SK-N-SH (cell line): ENCODE measurements at regions not wholly inside any gene's neighbourhood (a gene's known extent, or its start where the extent isn't known, plus 50 kb on each side); places are given as distances from the start of the nearest gene placed in this dataset.

Experiments
- CTCF ChIA-PET: fragments of 300-600, 350-600 bp; formaldehyde crosslinking; extraction: SDS; loops from one replicate; lab custom pipeline; 2021; lab: Yijun Ruan, JAX
- POLR2A ChIA-PET: fragments of 350-600 bp; sonication (Branson Sonifier 250); formaldehyde crosslinking; extraction: SDS; loops from one replicate; lab custom pipeline; 2020; ENCODE audit warnings: antibody characterized with exemption, inconsistent platforms; lab: Yijun Ruan, JAX
- DNase-seq: peaks from one replicate; pipeline ENCODE4 v3.0.0; 2012
- H2AFZ ChIP-seq: fragments of 200-600 bp; sonication (generic); 2 replicates; pipeline ENCODE4 v1.8.1; 2016; ENCODE audit warnings: antibody characterized with exemption, mild to moderate bottlenecking, low read depth
- H3F3A ChIP-seq: fragments of 200-600 bp; sonication (generic); replicated peaks from 2 replicates; pipeline ENCODE3; 2016; ENCODE audit warnings: antibody characterized with exemption, mild to moderate bottlenecking; ENCODE audit not compliant: insufficient read depth
- H3K27ac ChIP-seq, 2 experiments: fragments of 200-500 bp in 1 of 2; fragments of 200-600 bp in 1 of 2; sonication (Bioruptor generic) in 1 of 2; sonication (generic), shearing (Covaris generic) in 1 of 2; 2 replicates each; pipeline versions ENCODE4 v1.5.1 to v1.6.1; 2014 to 2016; ENCODE audit warnings: low read depth in 2 of 2, inconsistent platforms in 1 of 2, low read length in 1 of 2, mild to moderate bottlenecking in 1 of 2, mixed read lengths in 1 of 2
- H3K27me3 ChIP-seq: fragments of 200-600 bp; sonication (generic), shearing (Covaris generic); 2 replicates; pipeline ENCODE4 v1.6.1; 2016; ENCODE audit warnings: mixed run types; ENCODE audit not compliant: insufficient read depth
- H3K36me3 ChIP-seq, 2 experiments: fragments of 200-500 bp in 1 of 2; fragments of 200-600 bp in 1 of 2; sonication (Bioruptor generic) in 1 of 2; sonication (generic) in 1 of 2; replicated peaks in 1 of 2; 2 replicates each; pipeline versions ENCODE3 to v1.5.1; 2014 to 2016; ENCODE audit warnings: low read length in 1 of 2, mild to moderate bottlenecking in 1 of 2; ENCODE audit not compliant: insufficient read depth in 2 of 2, control insufficient read depth in 1 of 2
- H3K4me1 ChIP-seq, 2 experiments: fragments of 200-500 bp in 1 of 2; fragments of 200-600 bp in 1 of 2; sonication (Bioruptor generic) in 1 of 2; sonication (generic), shearing (Covaris generic) in 1 of 2; 2 replicates each; pipeline versions ENCODE4 v1.5.1 to v1.6.1; 2014 to 2016; ENCODE audit warnings: low read depth in 1 of 2, low read length in 1 of 2, mixed run types in 1 of 2; ENCODE audit not compliant: insufficient read depth in 2 of 2, control insufficient read depth in 1 of 2
- H3K4me2 ChIP-seq: fragments of 200-600 bp; sonication (generic), shearing (Covaris generic); 2 replicates; pipeline ENCODE4 v1.6.1; 2017; ENCODE audit warnings: mixed run types
- H3K4me3 ChIP-seq, 2 experiments: fragments of 200-500 bp in 1 of 2; fragments of 200-600 bp in 1 of 2; sonication (Bioruptor generic) in 1 of 2; sonication (generic), shearing (Covaris generic) in 1 of 2; 2 replicates each; pipeline versions ENCODE4 v1.5.1 to v1.8.1; 2014 to 2016; ENCODE audit warnings: low read depth in 2 of 2, inconsistent platforms in 1 of 2, low read length in 1 of 2, mild to moderate bottlenecking in 1 of 2, mixed read lengths in 1 of 2, moderate library complexity in 1 of 2
- H3K79me2 ChIP-seq: fragments of 200-600 bp; sonication (generic); 2 replicates; pipeline ENCODE4 v1.8.1; 2017; ENCODE audit warnings: mild to moderate bottlenecking; ENCODE audit not compliant: insufficient read depth
- H3K9ac ChIP-seq: fragments of 200-600 bp; sonication (generic); 2 replicates; pipeline ENCODE4 v1.6.1; 2017; ENCODE audit warnings: mixed run types
- H3K9me2 ChIP-seq: fragments of 200-600 bp; sonication (generic); 2 replicates; pipeline ENCODE4 v1.6.1; 2017; ENCODE audit warnings: mixed run types
- H3K9me3 ChIP-seq: fragments of 200-600 bp; sonication (generic); 2 replicates; pipeline ENCODE4 v1.6.1; 2017; ENCODE audit warnings: mixed run types, mild to moderate bottlenecking, moderate library complexity
- H4K20me1 ChIP-seq: fragments of 200-600 bp; sonication (generic); 2 replicates; pipeline ENCODE4 v1.6.1; 2017; ENCODE audit warnings: mild to moderate bottlenecking, mixed run types; ENCODE audit not compliant: insufficient read depth
- CHD2 ChIP-seq: fragments of 150-350 bp; IDR thresholded peaks from 2 replicates; pipeline ENCODE4 v1.6.1; 2018; ENCODE audit warnings: low read length; ENCODE audit not compliant: partially characterized antibody
- EP300 ChIP-seq, 2 experiments: IDR thresholded peaks; 2 replicates each; pipeline versions ENCODE4 v1.4.0 to v1.6.1; 2012; ENCODE audit warnings: borderline replicate concordance in 1 of 2, low read depth in 1 of 2, low read length in 1 of 2
- EZH2phosphoT487 ChIP-seq: fragments of 200-600 bp; sonication (generic); IDR thresholded peaks from 2 replicates; pipeline ENCODE4 v1.6.1; 2017; ENCODE audit warnings: low read depth, mixed run types, mild to moderate bottlenecking, antibody characterized with exemption, moderate library complexity, borderline replicate concordance
- FOXJ3 ChIP-seq: sonication (generic); formaldehyde crosslinking; IDR thresholded peaks from 2 replicates; pipeline ENCODE4 v1.5.1; 2020; ENCODE audit warnings: mild to moderate bottlenecking, missing genetic modification reagents
- MXI1 ChIP-seq: IDR thresholded peaks from 2 replicates; pipeline ENCODE4 v1.6.1; 2012; ENCODE audit warnings: mild to moderate bottlenecking, low read depth, low read length, improper control_type of control experiment
- NRF1 ChIP-seq: IDR thresholded peaks from 2 replicates; pipeline ENCODE4 v1.6.1; 2012; ENCODE audit warnings: low read depth, mild to moderate bottlenecking, low read length
- POLR2AphosphoS5 ChIP-seq: IDR thresholded peaks from 2 replicates; pipeline ENCODE4 v1.6.1; 2012; ENCODE audit warnings: low read depth, low read length
- RCOR1 ChIP-seq: fragments of 150-350 bp; IDR thresholded peaks from 2 replicates; pipeline ENCODE4 v1.6.1; 2017; ENCODE audit warnings: antibody characterized with exemption, low read length
- RFX5 ChIP-seq: IDR thresholded peaks from 2 replicates; pipeline ENCODE4 v1.6.1; 2012; ENCODE audit warnings: mild to moderate bottlenecking, improper control_type of control experiment, low read length
- RXRA ChIP-seq: IDR thresholded peaks from 2 replicates; pipeline ENCODE4 v1.4.0; 2012; ENCODE audit warnings: low read depth, mild to moderate bottlenecking, borderline replicate concordance
- TAF1 ChIP-seq: IDR thresholded peaks from 2 replicates; pipeline ENCODE4 v1.6.1; 2012; ENCODE audit warnings: low read depth, mild to moderate bottlenecking, low read length, moderate library complexity, borderline replicate concordance
- TEAD4 ChIP-seq: IDR thresholded peaks from 2 replicates; pipeline ENCODE4 v1.4.0; 2012; ENCODE audit warnings: mild to moderate bottlenecking, borderline replicate concordance; ENCODE audit not compliant: insufficient read depth
- WGBS: methylation state at CpG from one replicate; pipeline ENCODE4 v1.1.6; 2017; ENCODE audit warnings: low lambda C conversion rate; 5-methylcytosine and 5-hydroxymethylcytosine counted together
- TF ChIP-seq, protein P1 (sequence below): fragments of 150-350 bp; IDR thresholded peaks from 2 replicates; pipeline ENCODE4 v1.6.1; 2017; ENCODE audit warnings: antibody characterized with exemption, low read length, low read depth, borderline replicate concordance
- TF ChIP-seq, protein P2 (sequence below): fragments of 200-600 bp; sonication (generic); IDR thresholded peaks from 2 replicates; pipeline ENCODE4 v1.6.1; 2017; ENCODE audit warnings: antibody characterized with exemption, mild to moderate bottlenecking, moderate library complexity
- TF ChIP-seq, protein P3 (sequence below): IDR thresholded peaks from 2 replicates; pipeline ENCODE4 v1.6.1; 2012; ENCODE audit warnings: mild to moderate bottlenecking, low read depth, low read length, moderate library complexity
- TF ChIP-seq, protein P4 (sequence below): IDR thresholded peaks from 2 replicates; pipeline ENCODE4 v1.4.0; 2012; ENCODE audit warnings: low read depth, borderline replicate concordance
- TF ChIP-seq, protein P5 (sequence below): IDR thresholded peaks from 2 replicates; pipeline ENCODE4; 2012
- TF ChIP-seq, protein P6 (sequence below): IDR thresholded peaks from 2 replicates; pipeline ENCODE4 v1.4.0; 2012; ENCODE audit warnings: low read depth

DNA sequence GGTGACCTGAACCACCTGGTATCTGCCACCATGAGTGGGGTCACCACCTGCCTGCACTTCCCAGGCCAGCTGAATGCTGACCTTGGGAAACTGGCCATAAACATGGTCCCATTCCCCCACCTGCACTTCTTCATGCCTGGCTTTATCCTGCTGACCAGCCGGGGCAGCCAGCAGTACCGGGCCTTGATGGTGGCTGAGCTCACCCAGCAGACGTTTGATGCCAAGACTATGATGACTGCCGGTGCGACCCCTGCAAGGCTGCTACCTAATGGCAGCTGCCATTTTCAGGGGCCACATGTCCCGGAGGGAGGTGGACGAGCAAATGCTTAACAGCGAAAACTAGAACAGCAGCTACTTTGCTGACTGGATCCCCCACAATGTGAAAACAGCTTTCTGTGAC lies 67.5 kb upstream of the FAM241A start:
- H3F3A ChIP-seq: peaks cover 5% of the 10 kb centered on the region
- peaks cover 0 to 3% of the 10 kb centered on the region in 2 experiments; a peak in 1 of 4 replicates for H3K4me1 ChIP-seq
- H3K27me3 ChIP-seq: no peaks in the 10 kb centered on the region
- H3K36me3 ChIP-seq: no peaks in the 10 kb centered on the region
- H2AFZ ChIP-seq: no peak overlapping the region
- H3K27ac ChIP-seq: no peak overlapping the region
- H3K9me3 ChIP-seq: no peaks in the 10 kb centered on the region
- WGBS: 84% methylated on average over 8 of the region's 8 CpGs
- H3K79me2 ChIP-seq: no peaks in the 10 kb centered on the region
- no peak overlapping the region for H3K9ac ChIP-seq
- H4K20me1 ChIP-seq: no peaks in the 10 kb centered on the region
- H3K4me2 ChIP-seq: no peak overlapping the region
- POLR2A ChIA-PET: no interaction called here
- H3K9me2 ChIP-seq: no peaks in the 10 kb centered on the region
- H3K4me3 ChIP-seq: no peak overlapping the region
- CTCF ChIA-PET: interaction anchor here (0.5 to 1.0 kb wide), 3 partner anchors 22 to 70 kb away, joined by 3 read pairs; no protein-coding TSS in a partner anchor
- no peak for DNase-seq
- TF ChIP-seq TAF1: no peak
- no peak for TF ChIP-seq NRF1
- no peak for TF ChIP-seq EP300 (IDR thresholded peaks at IDR 0.05; ENCODE audit: borderline replicate concordance in 1 of 2, low read depth in 1 of 2, low read length in 1 of 2)
- TF ChIP-seq, protein P1, sequence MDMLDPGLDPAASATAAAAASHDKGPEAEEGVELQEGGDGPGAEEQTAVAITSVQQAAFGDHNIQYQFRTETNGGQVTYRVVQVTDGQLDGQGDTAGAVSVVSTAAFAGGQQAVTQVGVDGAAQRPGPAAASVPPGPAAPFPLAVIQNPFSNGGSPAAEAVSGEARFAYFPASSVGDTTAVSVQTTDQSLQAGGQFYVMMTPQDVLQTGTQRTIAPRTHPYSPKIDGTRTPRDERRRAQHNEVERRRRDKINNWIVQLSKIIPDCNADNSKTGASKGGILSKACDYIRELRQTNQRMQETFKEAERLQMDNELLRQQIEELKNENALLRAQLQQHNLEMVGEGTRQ: no peak
- TF ChIP-seq CHD2: no peak
- TF ChIP-seq RFX5: no peak
- TF ChIP-seq, protein P2, sequence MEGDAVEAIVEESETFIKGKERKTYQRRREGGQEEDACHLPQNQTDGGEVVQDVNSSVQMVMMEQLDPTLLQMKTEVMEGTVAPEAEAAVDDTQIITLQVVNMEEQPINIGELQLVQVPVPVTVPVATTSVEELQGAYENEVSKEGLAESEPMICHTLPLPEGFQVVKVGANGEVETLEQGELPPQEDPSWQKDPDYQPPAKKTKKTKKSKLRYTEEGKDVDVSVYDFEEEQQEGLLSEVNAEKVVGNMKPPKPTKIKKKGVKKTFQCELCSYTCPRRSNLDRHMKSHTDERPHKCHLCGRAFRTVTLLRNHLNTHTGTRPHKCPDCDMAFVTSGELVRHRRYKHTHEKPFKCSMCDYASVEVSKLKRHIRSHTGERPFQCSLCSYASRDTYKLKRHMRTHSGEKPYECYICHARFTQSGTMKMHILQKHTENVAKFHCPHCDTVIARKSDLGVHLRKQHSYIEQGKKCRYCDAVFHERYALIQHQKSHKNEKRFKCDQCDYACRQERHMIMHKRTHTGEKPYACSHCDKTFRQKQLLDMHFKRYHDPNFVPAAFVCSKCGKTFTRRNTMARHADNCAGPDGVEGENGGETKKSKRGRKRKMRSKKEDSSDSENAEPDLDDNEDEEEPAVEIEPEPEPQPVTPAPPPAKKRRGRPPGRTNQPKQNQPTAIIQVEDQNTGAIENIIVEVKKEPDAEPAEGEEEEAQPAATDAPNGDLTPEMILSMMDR: no peak
- no peak for TF ChIP-seq MXI1

DNA sequence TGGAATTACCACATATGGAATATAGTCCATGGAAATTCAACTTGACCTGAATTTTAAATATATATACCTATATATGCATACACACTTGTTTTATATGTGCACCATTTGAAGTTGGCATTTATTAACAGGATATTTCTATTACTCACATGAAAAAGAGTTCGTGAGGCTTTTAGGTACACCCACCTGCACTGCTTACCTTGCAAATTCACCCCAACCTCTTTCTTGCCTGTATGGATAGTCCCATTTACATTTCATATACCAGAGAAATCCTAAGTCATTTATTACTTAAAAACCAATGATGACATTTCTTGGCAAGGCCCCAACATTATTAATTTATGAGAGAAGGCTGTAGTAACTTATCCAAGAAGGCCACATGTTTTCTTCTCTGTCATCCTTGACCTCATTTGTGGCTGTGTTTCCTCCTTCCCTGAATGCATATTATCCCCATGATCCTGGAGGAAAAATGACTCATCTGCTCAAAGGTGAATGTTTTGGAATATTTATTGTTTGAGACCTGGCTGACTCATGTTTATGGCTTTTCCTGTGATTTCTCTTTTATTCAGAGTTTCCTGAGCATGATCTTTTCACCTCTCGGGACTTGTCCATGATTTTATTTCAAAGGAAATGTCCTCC lies 62.2 kb upstream of the FAM241A start:
- Histone ChIP-seq H3K27ac (peak overlapping the region; percentile 56 to 64), H3K4me2 (peak overlapping the region; percentile 18; the same call in 1 of the 2 replicates), H3K4me3 (no peak overlapping the region), H3F3A (peaks cover 18% of the 10 kb centered on the region), H4K20me1 (no peaks in the 10 kb centered on the region), H3K9me3 (no peaks in the 10 kb centered on the region), H3K9me2 (no peaks in the 10 kb centered on the region), H2AFZ (no peak overlapping the region), H3K36me3 (no peaks in the 10 kb centered on the region), H3K27me3 (no peaks in the 10 kb centered on the region), H3K4me1 (peaks cover 2 to 9% of the 10 kb centered on the region in 2 experiments; a peak in 3 of 4 replicates), H3K79me2 (no peaks in the 10 kb centered on the region), H3K9ac (no peak overlapping the region; the same call in 1 of the 2 replicates)
- ChIA-PET POLR2A (no interaction called here), CTCF (interaction anchor here (0.9 to 1.9 kb wide), 2 partner anchors 16 to 23 kb away, joined by 3 to 4 read pairs; no protein-coding TSS in a partner anchor)
- WGBS: 36% methylated on average over 2 of the region's 2 CpGs
- no peak for DNase-seq
- TF ChIP-seq, protein P3, sequence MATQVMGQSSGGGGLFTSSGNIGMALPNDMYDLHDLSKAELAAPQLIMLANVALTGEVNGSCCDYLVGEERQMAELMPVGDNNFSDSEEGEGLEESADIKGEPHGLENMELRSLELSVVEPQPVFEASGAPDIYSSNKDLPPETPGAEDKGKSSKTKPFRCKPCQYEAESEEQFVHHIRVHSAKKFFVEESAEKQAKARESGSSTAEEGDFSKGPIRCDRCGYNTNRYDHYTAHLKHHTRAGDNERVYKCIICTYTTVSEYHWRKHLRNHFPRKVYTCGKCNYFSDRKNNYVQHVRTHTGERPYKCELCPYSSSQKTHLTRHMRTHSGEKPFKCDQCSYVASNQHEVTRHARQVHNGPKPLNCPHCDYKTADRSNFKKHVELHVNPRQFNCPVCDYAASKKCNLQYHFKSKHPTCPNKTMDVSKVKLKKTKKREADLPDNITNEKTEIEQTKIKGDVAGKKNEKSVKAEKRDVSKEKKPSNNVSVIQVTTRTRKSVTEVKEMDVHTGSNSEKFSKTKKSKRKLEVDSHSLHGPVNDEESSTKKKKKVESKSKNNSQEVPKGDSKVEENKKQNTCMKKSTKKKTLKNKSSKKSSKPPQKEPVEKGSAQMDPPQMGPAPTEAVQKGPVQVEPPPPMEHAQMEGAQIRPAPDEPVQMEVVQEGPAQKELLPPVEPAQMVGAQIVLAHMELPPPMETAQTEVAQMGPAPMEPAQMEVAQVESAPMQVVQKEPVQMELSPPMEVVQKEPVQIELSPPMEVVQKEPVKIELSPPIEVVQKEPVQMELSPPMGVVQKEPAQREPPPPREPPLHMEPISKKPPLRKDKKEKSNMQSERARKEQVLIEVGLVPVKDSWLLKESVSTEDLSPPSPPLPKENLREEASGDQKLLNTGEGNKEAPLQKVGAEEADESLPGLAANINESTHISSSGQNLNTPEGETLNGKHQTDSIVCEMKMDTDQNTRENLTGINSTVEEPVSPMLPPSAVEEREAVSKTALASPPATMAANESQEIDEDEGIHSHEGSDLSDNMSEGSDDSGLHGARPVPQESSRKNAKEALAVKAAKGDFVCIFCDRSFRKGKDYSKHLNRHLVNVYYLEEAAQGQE: 0 out of 2 replicates have a peak, but pooled peaks have one; percentile 6
- TF ChIP-seq RXRA (peak; percentile 85), NRF1 (no peak), RCOR1 (no peak), POLR2AphosphoS5 (peak; percentile 77), TEAD4 (peak; percentile 75; the same call in 1 of the 2 replicates), EZH2phosphoT487 (no peak), FOXJ3 (CRISPR knock-in tag) (no peak)
- TF ChIP-seq, protein P4, sequence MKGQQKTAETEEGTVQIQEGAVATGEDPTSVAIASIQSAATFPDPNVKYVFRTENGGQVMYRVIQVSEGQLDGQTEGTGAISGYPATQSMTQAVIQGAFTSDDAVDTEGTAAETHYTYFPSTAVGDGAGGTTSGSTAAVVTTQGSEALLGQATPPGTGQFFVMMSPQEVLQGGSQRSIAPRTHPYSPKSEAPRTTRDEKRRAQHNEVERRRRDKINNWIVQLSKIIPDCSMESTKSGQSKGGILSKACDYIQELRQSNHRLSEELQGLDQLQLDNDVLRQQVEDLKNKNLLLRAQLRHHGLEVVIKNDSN: peak; percentile 25; the same call in 1 of the 2 replicates
- TF ChIP-seq, protein P5, sequence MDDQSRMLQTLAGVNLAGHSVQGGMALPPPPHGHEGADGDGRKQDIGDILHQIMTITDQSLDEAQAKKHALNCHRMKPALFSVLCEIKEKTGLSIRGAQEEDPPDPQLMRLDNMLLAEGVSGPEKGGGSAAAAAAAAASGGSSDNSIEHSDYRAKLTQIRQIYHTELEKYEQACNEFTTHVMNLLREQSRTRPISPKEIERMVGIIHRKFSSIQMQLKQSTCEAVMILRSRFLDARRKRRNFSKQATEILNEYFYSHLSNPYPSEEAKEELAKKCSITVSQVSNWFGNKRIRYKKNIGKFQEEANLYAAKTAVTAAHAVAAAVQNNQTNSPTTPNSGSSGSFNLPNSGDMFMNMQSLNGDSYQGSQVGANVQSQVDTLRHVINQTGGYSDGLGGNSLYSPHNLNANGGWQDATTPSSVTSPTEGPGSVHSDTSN: peak; percentile 92
- TF ChIP-seq, protein P6, sequence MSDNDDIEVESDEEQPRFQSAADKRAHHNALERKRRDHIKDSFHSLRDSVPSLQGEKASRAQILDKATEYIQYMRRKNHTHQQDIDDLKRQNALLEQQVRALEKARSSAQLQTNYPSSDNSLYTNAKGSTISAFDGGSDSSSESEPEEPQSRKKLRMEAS: peak; percentile 58
